ENCODE measurements at regions not wholly inside any gene's neighbourhood (a gene's known extent, or its start where the extent isn't known, plus 50 kb on each side); places are given as distances from the start of the nearest gene placed in this dataset.

DNA sequence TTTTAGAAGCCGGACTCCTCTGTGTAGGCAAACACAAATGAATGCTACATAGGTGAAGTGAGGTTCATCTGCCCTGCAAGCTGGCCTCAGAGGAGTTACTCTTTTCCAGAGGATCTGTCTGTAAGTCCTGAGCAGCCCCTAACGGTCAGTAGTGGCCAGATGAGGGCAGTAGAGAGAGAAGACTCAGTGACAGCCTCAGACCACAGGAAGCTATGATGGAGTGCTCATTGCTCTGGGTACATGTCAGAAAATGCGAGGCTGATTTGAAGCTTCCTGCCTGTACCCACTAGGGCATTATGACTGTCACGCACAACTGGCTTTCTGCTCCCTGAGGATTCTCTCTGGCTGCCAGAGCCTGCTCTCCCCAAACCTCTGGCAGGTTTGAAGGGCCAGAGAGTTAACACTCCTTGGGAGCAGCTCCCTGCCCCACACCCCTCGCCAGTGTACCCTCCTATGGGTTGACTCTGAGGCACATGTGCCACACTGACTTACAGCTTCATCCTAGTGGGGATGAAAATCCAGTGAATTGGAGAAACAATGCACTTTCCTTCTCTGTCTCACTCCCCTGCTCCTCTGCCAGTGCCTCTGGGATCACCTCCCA, 141.5 kb downstream of the GABRG2 start:
- Histone ChIP-seq H3K4me3 (ENCODE audit: low read depth in 1 of 2, low read length in 1 of 2) (no peak overlapping the region), H3K4me1 (ENCODE audit: control insufficient read depth in 1 of 2, insufficient read depth in 1 of 2, low read depth in 1 of 2, low read length in 1 of 2) (no peaks in the 10 kb centered on the region), H3K27me3 (no peaks in the 10 kb centered on the region), H3K9me3 (no peaks in the 10 kb centered on the region), H3K27ac (no peak overlapping the region), H3K36me3 (no peaks in the 10 kb centered on the region)
- TF ChIP-seq, protein P1, sequence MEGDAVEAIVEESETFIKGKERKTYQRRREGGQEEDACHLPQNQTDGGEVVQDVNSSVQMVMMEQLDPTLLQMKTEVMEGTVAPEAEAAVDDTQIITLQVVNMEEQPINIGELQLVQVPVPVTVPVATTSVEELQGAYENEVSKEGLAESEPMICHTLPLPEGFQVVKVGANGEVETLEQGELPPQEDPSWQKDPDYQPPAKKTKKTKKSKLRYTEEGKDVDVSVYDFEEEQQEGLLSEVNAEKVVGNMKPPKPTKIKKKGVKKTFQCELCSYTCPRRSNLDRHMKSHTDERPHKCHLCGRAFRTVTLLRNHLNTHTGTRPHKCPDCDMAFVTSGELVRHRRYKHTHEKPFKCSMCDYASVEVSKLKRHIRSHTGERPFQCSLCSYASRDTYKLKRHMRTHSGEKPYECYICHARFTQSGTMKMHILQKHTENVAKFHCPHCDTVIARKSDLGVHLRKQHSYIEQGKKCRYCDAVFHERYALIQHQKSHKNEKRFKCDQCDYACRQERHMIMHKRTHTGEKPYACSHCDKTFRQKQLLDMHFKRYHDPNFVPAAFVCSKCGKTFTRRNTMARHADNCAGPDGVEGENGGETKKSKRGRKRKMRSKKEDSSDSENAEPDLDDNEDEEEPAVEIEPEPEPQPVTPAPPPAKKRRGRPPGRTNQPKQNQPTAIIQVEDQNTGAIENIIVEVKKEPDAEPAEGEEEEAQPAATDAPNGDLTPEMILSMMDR (IDR thresholded peaks at IDR 0.05), result no peak

DNA sequence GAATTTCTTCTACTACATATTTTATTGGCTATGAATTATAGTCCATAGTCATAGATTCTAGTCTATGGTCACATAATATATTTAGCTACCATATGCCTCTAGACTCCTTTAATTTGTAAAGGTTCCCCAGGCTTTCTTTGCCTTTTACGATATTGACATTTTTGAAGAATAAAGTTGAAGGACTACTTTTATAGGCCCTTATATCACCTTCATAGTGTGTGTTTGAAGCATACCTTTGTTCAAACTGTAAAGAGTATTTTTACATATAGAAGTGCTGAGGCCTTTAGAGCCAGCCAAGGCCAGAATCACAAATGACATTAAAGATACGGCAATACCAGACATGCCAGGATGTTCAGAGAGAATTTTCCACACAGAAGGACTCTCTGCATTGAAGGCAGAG, 147.0 kb downstream of the GABRG2 start:
- Histone ChIP-seq H3K4me3 (ENCODE audit: low read depth in 1 of 2, low read length in 1 of 2) (no peak overlapping the region), H3K36me3 (no peaks in the 10 kb centered on the region), H3K27ac (no peak overlapping the region), H3K9me3 (no peaks in the 10 kb centered on the region), H3K27me3 (no peaks in the 10 kb centered on the region), H3K4me1 (ENCODE audit: control insufficient read depth in 1 of 2, insufficient read depth in 1 of 2, low read depth in 1 of 2, low read length in 1 of 2) (no peaks in the 10 kb centered on the region)
- TF ChIP-seq, protein P1 (IDR thresholded peaks at IDR 0.05), result no peak

DNA sequence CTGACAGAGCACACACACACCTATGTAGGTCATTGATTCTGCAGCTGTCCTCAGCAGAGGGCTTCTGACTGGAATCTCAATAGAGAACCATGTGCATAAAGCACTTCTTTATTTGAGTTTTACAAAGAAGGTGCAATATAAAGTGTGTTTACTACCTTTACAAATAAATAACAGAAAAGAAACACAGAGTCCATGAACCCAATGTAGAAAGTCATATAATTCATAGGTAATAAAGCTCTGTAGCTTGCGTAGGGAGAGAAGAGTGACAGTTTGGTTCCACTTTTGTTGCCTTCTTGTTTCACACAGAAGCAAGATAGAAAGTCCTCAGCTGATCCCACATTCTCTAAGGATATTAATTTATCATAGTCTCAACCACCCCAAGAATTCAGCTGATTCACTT, 149.5 kb downstream of the GABRG2 start:
- no peaks in the 10 kb centered on the region for H3K4me1 ChIP-seq (ENCODE audit: control insufficient read depth in 1 of 2, insufficient read depth in 1 of 2, low read depth in 1 of 2, low read length in 1 of 2)
- no peaks in the 10 kb centered on the region for H3K27me3 ChIP-seq
- H3K9me3 ChIP-seq, result no peaks in the 10 kb centered on the region
- no peak overlapping the region for H3K4me3 ChIP-seq (ENCODE audit: low read depth in 1 of 2, low read length in 1 of 2)
- TF ChIP-seq, protein P1 (IDR thresholded peaks at IDR 0.05), result no peak
- no peaks in the 10 kb centered on the region for H3K36me3 ChIP-seq
- no peak overlapping the region for H3K27ac ChIP-seq

DNA sequence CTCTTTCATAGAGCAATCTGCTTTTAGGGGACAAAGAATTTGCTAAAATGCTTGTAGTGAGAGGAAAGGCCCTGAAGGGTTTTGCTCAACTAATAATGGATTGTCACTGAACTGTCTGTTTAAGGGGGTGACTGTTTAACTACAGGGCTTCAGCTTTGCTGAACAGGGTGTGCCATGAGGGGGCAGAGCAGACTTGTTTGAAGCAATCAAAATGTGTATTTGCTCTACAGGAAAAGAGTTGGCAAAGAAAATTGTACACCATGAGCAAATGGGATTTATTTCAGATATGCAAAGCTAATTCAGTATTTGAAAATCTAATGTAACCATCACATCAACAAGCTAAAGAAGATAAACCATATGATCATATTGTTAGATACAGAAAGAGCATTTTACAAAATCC, 154.3 kb downstream of the GABRG2 start:
- TF ChIP-seq, protein P1 (IDR thresholded peaks at IDR 0.05), result no peak
- H3K27ac ChIP-seq, result no peak overlapping the region
- no peaks in the 10 kb centered on the region for H3K27me3 ChIP-seq
- H3K4me1 ChIP-seq (ENCODE audit: control insufficient read depth in 1 of 2, insufficient read depth in 1 of 2, low read depth in 1 of 2, low read length in 1 of 2), result no peaks in the 10 kb centered on the region
- H3K36me3 ChIP-seq, result no peaks in the 10 kb centered on the region
- H3K9me3 ChIP-seq, result no peaks in the 10 kb centered on the region
- H3K4me3 ChIP-seq (ENCODE audit: low read depth in 1 of 2, low read length in 1 of 2), result no peak overlapping the region

DNA sequence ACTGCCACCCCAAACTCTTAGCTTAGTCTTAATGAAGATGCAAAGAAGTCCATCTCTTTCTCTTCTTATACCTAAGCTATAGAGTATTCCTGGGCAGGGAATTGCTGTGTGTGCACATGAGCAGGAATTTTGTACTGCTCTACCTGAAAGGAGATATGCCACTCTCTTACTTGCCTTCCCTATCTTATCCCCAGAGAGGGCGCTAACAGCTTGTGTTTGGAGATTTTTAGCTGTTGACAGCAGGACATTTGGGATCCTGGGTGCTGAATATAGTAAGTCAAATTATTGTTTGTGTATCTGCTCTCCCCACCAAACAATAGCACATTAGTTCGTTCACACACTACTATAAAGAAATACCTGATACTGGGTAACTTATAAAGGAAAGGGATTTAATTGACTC, 159.5 kb downstream of the GABRG2 start:
- no peaks in the 10 kb centered on the region for H3K9me3 ChIP-seq
- no peaks in the 10 kb centered on the region for H3K27me3 ChIP-seq
- H3K4me3 ChIP-seq (ENCODE audit: low read depth in 1 of 2, low read length in 1 of 2), result no peak overlapping the region
- H3K36me3 ChIP-seq, result no peaks in the 10 kb centered on the region
- H3K27ac ChIP-seq, result no peak overlapping the region
- no peaks in the 10 kb centered on the region for H3K4me1 ChIP-seq (ENCODE audit: control insufficient read depth in 1 of 2, insufficient read depth in 1 of 2, low read depth in 1 of 2, low read length in 1 of 2)
- TF ChIP-seq, protein P1 (IDR thresholded peaks at IDR 0.05), result no peak

DNA sequence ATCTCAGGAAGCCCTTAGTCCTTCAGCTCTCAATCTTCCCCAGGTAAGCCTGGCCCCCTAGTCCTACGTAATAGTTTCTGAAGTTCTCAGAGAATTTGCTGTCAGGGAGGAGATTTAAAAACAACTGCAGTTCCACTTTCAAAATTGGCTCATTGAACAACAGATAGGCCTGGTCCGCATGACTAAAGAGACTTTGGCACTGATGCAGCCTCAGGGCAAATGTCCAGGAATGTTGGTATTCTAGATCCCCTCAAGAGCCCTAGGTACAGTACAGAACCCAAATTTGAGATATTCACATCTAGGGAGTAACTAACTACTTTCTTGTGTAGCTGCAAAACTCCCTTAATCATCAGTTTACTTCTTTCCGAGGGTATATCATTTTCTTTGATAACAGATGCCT, 162.8 kb downstream of the GABRG2 start:
- no peak overlapping the region for H3K27ac ChIP-seq
- TF ChIP-seq, protein P1 (IDR thresholded peaks at IDR 0.05), result no peak

More for the DNA sequence above, 162.8 kb downstream of the GABRG2 start:
- Histone ChIP-seq H3K9me3 (no peaks in the 10 kb centered on the region), H3K4me1 (ENCODE audit: control insufficient read depth in 1 of 2, insufficient read depth in 1 of 2, low read depth in 1 of 2, low read length in 1 of 2) (no peaks in the 10 kb centered on the region), H3K27me3 (no peaks in the 10 kb centered on the region), H3K4me3 (ENCODE audit: low read depth in 1 of 2, low read length in 1 of 2) (no peak overlapping the region), H3K36me3 (no peaks in the 10 kb centered on the region)

Data from neutrophil (primary cell).